ENCODE measurements at regions not wholly inside any gene's neighbourhood (a gene's known extent, or its start where the extent isn't known, plus 50 kb on each side); places are given as distances from the start of the nearest gene placed in this dataset.

DNA sequence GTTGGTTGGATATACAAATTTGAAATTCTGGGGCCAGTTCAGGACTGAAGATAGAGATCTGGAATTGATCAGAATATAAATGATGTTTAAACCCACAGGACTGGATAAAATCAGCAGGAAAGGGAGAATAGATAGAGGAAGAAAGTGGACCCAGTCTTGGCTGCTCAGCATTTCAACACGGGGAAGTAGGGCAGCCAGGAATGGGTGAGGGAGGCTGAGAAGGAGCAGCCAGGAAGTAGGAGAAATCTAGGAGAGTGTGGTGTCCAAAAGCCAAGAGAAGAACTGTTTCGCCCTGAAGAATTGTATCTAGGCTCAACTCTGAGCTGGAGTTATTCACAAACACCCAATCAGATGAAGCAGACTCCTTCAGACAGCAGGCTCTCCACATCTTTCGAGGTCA lies 197.9 kb downstream of the CDCA7 start:
- Histone ChIP-seq H3K27me3 (peaks cover 16% of the 10 kb centered on the region), H3K4me3 (no peak overlapping the region), H3K27ac (no peak overlapping the region), H3K9me3 (no peaks in the 10 kb centered on the region), H3K4me1 (no peaks in the 10 kb centered on the region), H3K36me3 (no peaks in the 10 kb centered on the region)
- TF ChIP-seq, protein P1, sequence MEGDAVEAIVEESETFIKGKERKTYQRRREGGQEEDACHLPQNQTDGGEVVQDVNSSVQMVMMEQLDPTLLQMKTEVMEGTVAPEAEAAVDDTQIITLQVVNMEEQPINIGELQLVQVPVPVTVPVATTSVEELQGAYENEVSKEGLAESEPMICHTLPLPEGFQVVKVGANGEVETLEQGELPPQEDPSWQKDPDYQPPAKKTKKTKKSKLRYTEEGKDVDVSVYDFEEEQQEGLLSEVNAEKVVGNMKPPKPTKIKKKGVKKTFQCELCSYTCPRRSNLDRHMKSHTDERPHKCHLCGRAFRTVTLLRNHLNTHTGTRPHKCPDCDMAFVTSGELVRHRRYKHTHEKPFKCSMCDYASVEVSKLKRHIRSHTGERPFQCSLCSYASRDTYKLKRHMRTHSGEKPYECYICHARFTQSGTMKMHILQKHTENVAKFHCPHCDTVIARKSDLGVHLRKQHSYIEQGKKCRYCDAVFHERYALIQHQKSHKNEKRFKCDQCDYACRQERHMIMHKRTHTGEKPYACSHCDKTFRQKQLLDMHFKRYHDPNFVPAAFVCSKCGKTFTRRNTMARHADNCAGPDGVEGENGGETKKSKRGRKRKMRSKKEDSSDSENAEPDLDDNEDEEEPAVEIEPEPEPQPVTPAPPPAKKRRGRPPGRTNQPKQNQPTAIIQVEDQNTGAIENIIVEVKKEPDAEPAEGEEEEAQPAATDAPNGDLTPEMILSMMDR (IDR thresholded peaks at IDR 0.05): no peak
- TF ChIP-seq POLR2AphosphoS5 (IDR thresholded peaks at IDR 0.05) (no peak), EP300 (IDR thresholded peaks at IDR 0.05) (no peak), POLR2A (IDR thresholded peaks at IDR 0.05) (no peak)
- WGBS, 2 donors (ENCODE audit: low coverage in 1 of 2): 51 to 53% methylated on average over 3 of the region's 3 CpGs
- no peak for ATAC-seq

DNA sequence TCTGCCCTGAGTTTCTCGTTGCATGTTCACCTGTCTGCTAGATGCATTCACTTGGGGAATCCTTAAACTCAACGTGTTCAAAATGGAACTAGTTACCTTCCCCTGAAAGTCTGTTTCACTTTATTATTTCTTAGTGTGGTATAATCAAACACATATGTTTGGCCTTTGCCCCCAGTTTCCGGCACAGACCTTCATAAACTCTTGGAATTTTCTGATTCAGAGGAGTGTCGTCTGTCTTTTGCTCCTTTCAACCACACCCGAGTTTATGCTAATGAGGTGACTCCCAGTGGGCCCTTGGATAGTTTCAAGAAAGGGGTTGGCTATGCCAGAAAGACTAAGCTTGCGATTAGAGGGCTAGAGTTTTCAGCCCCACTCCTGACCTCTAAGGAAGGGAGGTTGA lies 198.9 kb downstream of the CDCA7 start:
- Histone ChIP-seq H3K36me3 (no peaks in the 10 kb centered on the region), H3K27me3 (peaks cover 24% of the 10 kb centered on the region), H3K9me3 (no peaks in the 10 kb centered on the region), H3K4me3 (no peak overlapping the region), H3K4me1 (no peaks in the 10 kb centered on the region), H3K27ac (no peak overlapping the region)
- no peak for ATAC-seq
- TF ChIP-seq POLR2AphosphoS5 (IDR thresholded peaks at IDR 0.05) (no peak), EP300 (IDR thresholded peaks at IDR 0.05) (no peak)
- TF ChIP-seq, protein P1 (IDR thresholded peaks at IDR 0.05): no peak
- WGBS, 2 donors (ENCODE audit: low coverage in 1 of 2): 55 to 59% methylated on average over 3 to 6 of the region's 6 CpGs

DNA sequence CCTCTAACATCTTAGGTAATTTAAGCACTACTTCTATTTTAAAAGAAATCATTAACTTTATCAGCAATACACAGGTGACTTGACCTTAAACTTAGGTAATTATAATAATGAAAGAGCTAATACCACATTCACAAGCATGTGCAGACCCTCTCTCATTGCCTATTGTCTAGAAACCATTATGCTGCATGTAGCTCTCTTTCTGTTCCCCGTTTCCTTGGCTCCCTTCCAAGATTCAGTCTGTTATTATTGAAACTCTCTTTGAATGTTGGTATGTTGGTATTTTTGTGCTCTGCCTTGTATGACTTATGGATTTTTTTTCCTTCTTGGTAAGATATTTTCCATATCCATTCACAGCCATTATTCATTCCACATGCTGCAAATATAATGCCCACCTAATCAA lies 201.2 kb downstream of the CDCA7 start:
- Histone ChIP-seq H3K36me3 (no peaks in the 10 kb centered on the region), H3K4me3 (no peak overlapping the region), H3K4me1 (no peaks in the 10 kb centered on the region), H3K27me3 (peaks cover 45% of the 10 kb centered on the region), H3K9me3 (no peaks in the 10 kb centered on the region), H3K27ac (no peak overlapping the region)
- WGBS, 2 donors (ENCODE audit: low coverage in 1 of 2): 0% methylated on average over 1 of the region's 1 CpG
- ATAC-seq: no peak
- no peak for TF ChIP-seq POLR2AphosphoS5 (IDR thresholded peaks at IDR 0.05)
- TF ChIP-seq, protein P1 (IDR thresholded peaks at IDR 0.05): no peak
- TF ChIP-seq EP300 (IDR thresholded peaks at IDR 0.05): no peak
- TF ChIP-seq POLR2A (IDR thresholded peaks at IDR 0.05): no peak

DNA sequence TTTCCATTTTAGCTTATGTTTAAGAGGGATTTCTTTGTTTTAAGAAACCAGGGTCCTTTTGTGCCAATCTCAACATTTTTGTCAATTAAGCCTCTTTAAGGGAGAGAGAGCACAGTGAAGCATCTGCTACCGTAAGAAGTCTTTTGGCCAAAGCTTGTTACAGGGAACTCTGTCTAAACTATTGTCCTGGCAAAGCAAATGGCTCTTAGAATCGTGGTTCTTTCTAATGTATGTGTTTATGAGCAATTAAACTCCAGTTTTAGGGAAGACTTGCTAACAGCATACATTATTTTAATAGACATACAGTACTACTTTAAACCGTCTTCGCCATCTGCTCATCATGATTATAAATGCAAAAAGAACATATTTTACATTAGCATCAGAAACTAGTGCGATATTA lies 202.1 kb downstream of the CDCA7 start:
- no peak for ATAC-seq
- no peaks in the 10 kb centered on the region for H3K36me3 ChIP-seq
- peaks cover 45% of the 10 kb centered on the region for H3K27me3 ChIP-seq
- TF ChIP-seq, protein P1 (IDR thresholded peaks at IDR 0.05): no peak
- no peak for TF ChIP-seq POLR2AphosphoS5 (IDR thresholded peaks at IDR 0.05)
- no peak overlapping the region for H3K4me3 ChIP-seq
- no peaks in the 10 kb centered on the region for H3K4me1 ChIP-seq
- WGBS, 2 donors (ENCODE audit: low coverage in 1 of 2): 63 to 68% methylated on average over 5 of the region's 5 CpGs
- no peak overlapping the region for H3K27ac ChIP-seq
- no peaks in the 10 kb centered on the region for H3K9me3 ChIP-seq

DNA sequence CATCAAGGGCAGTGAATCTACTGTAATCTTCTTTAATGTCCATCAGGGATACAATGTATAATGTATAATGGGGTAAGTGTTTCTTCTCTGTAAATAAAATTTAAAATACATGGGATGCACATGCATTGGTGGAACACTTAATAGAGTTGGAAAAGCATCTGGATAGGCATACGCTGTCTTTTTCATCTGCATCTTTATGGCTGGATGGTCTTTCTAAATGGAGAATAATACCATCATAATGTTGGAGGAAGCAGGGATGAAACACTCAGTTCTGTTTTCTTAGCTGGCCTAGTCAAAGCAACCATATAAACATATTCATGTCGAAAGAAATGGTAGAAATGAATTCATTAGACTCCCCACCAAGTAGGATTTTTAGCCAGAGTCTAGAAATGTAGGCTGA lies 202.8 kb downstream of the CDCA7 start:
- Histone ChIP-seq H3K9me3 (no peaks in the 10 kb centered on the region), H3K27me3 (peaks cover 45% of the 10 kb centered on the region), H3K36me3 (no peaks in the 10 kb centered on the region), H3K27ac (no peak overlapping the region), H3K4me3 (no peak overlapping the region), H3K4me1 (no peaks in the 10 kb centered on the region)
- ATAC-seq: no peak
- TF ChIP-seq, protein P1 (IDR thresholded peaks at IDR 0.05): no peak
- TF ChIP-seq EP300 (IDR thresholded peaks at IDR 0.05) (no peak), POLR2AphosphoS5 (IDR thresholded peaks at IDR 0.05) (no peak), POLR2A (IDR thresholded peaks at IDR 0.05) (no peak)
- WGBS, 2 donors (ENCODE audit: low coverage in 1 of 2): 72 to 83% methylated on average over 2 of the region's 2 CpGs

Data from gastroesophageal sphincter (tissue), 4 donors.